ENCODE measurements at regions not wholly inside any gene's neighbourhood (a gene's known extent, or its start where the extent isn't known, plus 50 kb on each side); places are given as distances from the start of the nearest gene placed in this dataset.
"Not testable (repeated sequence)": the region's sequence is repeated elsewhere in the genome, so short reads cannot be mapped to it uniquely, and the experiment has no call there.

GRCh38 chr12:11446372-11446771 is 51.0 kb upstream of the PRB2 start:
- no peak for DNase-seq (ENCODE audit: low read depth, low spot score)

- no peak for DNase-seq (ENCODE audit: low read depth, low spot score)
Observed at GRCh38 chr12:11457996-11458645, 62.8 kb upstream of the PRB2 start.

- DNase-seq (ENCODE audit: low read depth, low spot score): no peak
Observed at GRCh38 chr12:11460343-11461023, 65.1 kb upstream of the PRB2 start.

GRCh38 chr12:11461433-11461832 is 66.1 kb upstream of the PRB2 start:
- DNase-seq (ENCODE audit: low read depth, low spot score): no peak

GRCh38 chr12:11477110-11477509 is 81.7 kb upstream of the PRB2 start:
- DNase-seq (ENCODE audit: low read depth, low spot score): no peak

GRCh38 chr12:11482955-11483354 is 87.6 kb upstream of the PRB2 start:
- DNase-seq (ENCODE audit: low read depth, low spot score): peak; percentile 49

GRCh38 chr12:11486623-11487444 is 91.5 kb upstream of the PRB2 start:
- peak; percentile 71 for DNase-seq (ENCODE audit: low read depth, low spot score)

GRCh38 chr12:11496157-11496851 is 100.9 kb upstream of the PRB2 start:
- DNase-seq (ENCODE audit: low read depth, low spot score): no peak

- DNase-seq (ENCODE audit: low read depth, low spot score): no peak
Observed at GRCh38 chr12:11497438-11497837, 102.1 kb upstream of the PRB2 start.

GRCh38 chr12:11497995-11498394 is 102.6 kb upstream of the PRB2 start:
- no peak for DNase-seq (ENCODE audit: low read depth, low spot score)

GRCh38 chr12:11498574-11498973 is 103.2 kb upstream of the PRB2 start:
- DNase-seq (ENCODE audit: low read depth, low spot score): not testable (repeated sequence)

GRCh38 chr12:11499806-11500187 is 104.4 kb upstream of the PRB2 start:
- DNase-seq (ENCODE audit: low read depth, low spot score): no peak

GRCh38 chr12:11500188-11500860 is 105.0 kb upstream of the PRB2 start:
- DNase-seq (ENCODE audit: low read depth, low spot score): peak; percentile 45

- DNase-seq (ENCODE audit: low read depth, low spot score): no peak
Observed at GRCh38 chr12:11500861-11501230, 105.5 kb upstream of the PRB2 start.

- DNase-seq (ENCODE audit: low read depth, low spot score): no peak
Observed at GRCh38 chr12:11508699-11509098, 113.3 kb upstream of the PRB2 start.

- DNase-seq (ENCODE audit: low read depth, low spot score): no peak
Observed at GRCh38 chr12:11509326-11509725, 114.0 kb upstream of the PRB2 start.

GRCh38 chr12:11510671-11511070 is 115.3 kb upstream of the PRB2 start:
- DNase-seq (ENCODE audit: low read depth, low spot score): no peak

GRCh38 chr12:11513288-11513687 is 117.9 kb upstream of the PRB2 start:
- no peak for DNase-seq (ENCODE audit: low read depth, low spot score)

- no peak for DNase-seq (ENCODE audit: low read depth, low spot score)
Observed at GRCh38 chr12:11517080-11517479, 121.7 kb upstream of the PRB2 start.

GRCh38 chr12:11524446-11524845 is 125.0 kb upstream of the ETV6 start:
- no peak for DNase-seq (ENCODE audit: low read depth, low spot score)

GRCh38 chr12:11534064-11534463 is 115.4 kb upstream of the ETV6 start:
- DNase-seq (ENCODE audit: low read depth, low spot score): no peak

GRCh38 chr12:11535127-11535526 is 114.3 kb upstream of the ETV6 start:
- no peak for DNase-seq (ENCODE audit: low read depth, low spot score)
